Esophagus squamous epithelium (tissue), 4 donors: ENCODE measurements at regions not wholly inside any gene's neighbourhood (a gene's known extent, or its start where the extent isn't known, plus 50 kb on each side); places are given as distances from the start of the nearest gene placed in this dataset.

Source experiments
- CTCF ChIP-seq, 6 experiments: fragments of 450-650 bp in 4 of 6; fragments of 200-600 bp in 2 of 6; sonication (generic) in 2 of 6; IDR thresholded peaks; one replicate each; pipeline ENCODE4 v1.5.1; 2016 to 2019; ENCODE audit warnings: antibody characterized with exemption in 6 of 6, mild to moderate bottlenecking in 4 of 6, moderate library complexity in 4 of 6
- POLR2A ChIP-seq, 4 donors: fragments of 450-650 bp; IDR thresholded peaks; one replicate each; pipeline ENCODE4 v1.6.1; 2017; ENCODE audit warnings: antibody characterized with exemption in 4 of 4, mild to moderate bottlenecking in 4 of 4, moderate library complexity in 3 of 4

DNA sequence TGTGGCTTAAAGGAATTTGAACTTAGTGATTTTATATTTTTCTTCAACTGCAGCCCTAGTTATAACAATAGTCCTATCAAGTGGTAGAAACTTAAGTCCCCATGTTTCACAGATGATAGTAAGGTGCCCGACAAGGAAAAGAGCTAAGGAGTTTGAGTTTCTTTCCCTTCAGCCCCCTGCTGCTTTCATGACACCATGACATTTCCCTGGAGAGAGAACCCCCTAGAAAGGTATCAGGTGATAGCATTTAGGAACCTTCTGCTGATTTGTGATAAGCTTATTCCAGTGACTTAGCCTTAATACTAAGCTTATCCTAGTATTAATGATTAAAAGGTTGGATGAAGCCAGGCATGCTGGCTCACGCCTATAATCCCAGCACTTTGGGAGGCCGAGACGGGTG lies 623.8 kb upstream of the TYRP1 start:
- no peak for TF ChIP-seq POLR2A (IDR thresholded peaks at IDR 0.05)
- TF ChIP-seq CTCF (IDR thresholded peaks at IDR 0.05), result no peak
